ENCODE measurements at regions not wholly inside any gene's neighbourhood (a gene's known extent, or its start where the extent isn't known, plus 50 kb on each side); places are given as distances from the start of the nearest gene placed in this dataset.
"Not testable (repeated sequence)": the region's sequence is repeated elsewhere in the genome, so short reads cannot be mapped to it uniquely, and the experiment has no call there.

DNA sequence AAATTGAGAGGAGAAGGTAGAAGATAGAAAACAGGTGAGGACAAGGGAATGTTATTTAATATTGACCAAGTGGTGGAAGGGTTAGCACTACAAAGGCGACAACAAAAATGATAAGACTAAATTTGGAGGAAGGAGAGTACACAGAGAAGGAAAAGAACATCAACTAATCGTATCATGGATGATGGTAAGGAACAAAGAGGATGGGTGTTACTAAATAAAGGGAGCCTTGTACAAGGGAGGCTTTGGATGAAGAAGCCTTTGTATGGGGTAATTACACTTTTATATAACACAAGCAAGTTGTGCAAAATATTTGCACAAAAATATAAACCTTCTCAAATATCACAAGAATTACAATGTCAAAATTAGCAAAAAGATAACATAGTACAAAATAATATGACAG, 125.7 kb downstream of the ZNF608 start:
- no peak overlapping the region for H3K27ac ChIP-seq (ENCODE audit: low read length)
- H3K36me3 ChIP-seq (ENCODE audit: control insufficient read depth, insufficient read depth, low read length), result no peaks in the 10 kb centered on the region
- H3K27me3 ChIP-seq (ENCODE audit: control insufficient read depth, insufficient read depth, low read length), result no peaks in the 10 kb centered on the region
- no peak overlapping the region for H3K4me3 ChIP-seq (ENCODE audit: low read length)
- H3K4me1 ChIP-seq (ENCODE audit: control insufficient read depth, insufficient read depth, low read length), result no peaks in the 10 kb centered on the region
- WGBS (ENCODE audit: insufficient coverage), result no CpG with 5 or more reads among the region's 2 CpGs
- H3K9me3 ChIP-seq (replicated peaks; ENCODE audit: control insufficient read depth, low read depth, low read length), result no peaks in the 10 kb centered on the region
- DNase-seq, result no peak

DNA sequence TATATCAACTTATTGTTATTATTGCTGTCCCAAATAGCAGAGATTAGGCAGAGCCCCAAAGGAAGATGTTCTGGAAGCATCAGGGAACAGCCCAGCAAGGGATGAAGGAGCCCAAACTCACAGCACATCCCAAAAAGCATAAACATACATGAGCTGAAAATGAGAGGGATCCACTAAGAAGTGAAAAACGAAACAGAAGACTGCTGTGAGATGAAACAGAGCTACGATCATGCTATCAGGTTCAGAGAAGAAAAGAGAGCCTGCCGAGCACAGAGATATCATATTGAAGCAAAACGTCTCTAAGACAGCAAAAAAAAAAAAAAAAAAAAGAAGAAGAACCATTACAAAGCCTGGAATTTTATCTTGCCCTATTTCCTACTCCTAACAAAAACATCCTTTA, 127.3 kb downstream of the ZNF608 start:
- Histone ChIP-seq H3K27ac (ENCODE audit: low read length) (no peak overlapping the region), H3K27me3 (ENCODE audit: control insufficient read depth, insufficient read depth, low read length) (no peaks in the 10 kb centered on the region), H3K36me3 (ENCODE audit: control insufficient read depth, insufficient read depth, low read length) (no peaks in the 10 kb centered on the region), H3K4me1 (ENCODE audit: control insufficient read depth, insufficient read depth, low read length) (no peaks in the 10 kb centered on the region), H3K9me3 (replicated peaks; ENCODE audit: control insufficient read depth, low read depth, low read length) (no peaks in the 10 kb centered on the region), H3K4me3 (ENCODE audit: low read length) (no peak overlapping the region)
- no peak for DNase-seq
- no CpG with 5 or more reads among the region's 4 CpGs for WGBS (ENCODE audit: insufficient coverage)

DNA sequence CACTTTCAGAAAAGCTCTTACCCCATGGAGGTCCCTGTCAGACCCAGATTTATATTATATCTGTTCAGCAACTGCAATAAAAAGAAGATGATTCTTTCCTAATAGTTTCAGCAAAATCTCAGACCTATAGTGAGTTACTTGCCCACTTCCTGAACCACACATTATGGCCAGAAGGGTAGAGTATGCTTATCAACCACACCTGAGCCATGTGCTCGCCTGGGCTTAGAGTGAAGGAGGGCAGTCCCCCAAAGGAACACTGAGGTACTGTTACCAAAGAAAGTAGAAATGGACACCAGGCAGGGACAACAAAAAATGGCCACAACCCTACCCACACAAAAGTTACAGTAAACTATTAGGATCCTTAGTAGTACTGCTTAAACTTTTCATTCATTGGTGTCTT, 128.7 kb downstream of the ZNF608 start:
- H3K36me3 ChIP-seq (ENCODE audit: control insufficient read depth, insufficient read depth, low read length), result no peaks in the 10 kb centered on the region
- WGBS (ENCODE audit: insufficient coverage), result no CpG with 5 or more reads among the region's 1 CpG
- H3K27ac ChIP-seq (ENCODE audit: low read length), result no peak overlapping the region
- H3K9me3 ChIP-seq (replicated peaks; ENCODE audit: control insufficient read depth, low read depth, low read length), result no peaks in the 10 kb centered on the region
- H3K4me1 ChIP-seq (ENCODE audit: control insufficient read depth, insufficient read depth, low read length), result no peaks in the 10 kb centered on the region
- no peaks in the 10 kb centered on the region for H3K27me3 ChIP-seq (ENCODE audit: control insufficient read depth, insufficient read depth, low read length)
- H3K4me3 ChIP-seq (ENCODE audit: low read length), result no peak overlapping the region
- DNase-seq, result no peak

DNA sequence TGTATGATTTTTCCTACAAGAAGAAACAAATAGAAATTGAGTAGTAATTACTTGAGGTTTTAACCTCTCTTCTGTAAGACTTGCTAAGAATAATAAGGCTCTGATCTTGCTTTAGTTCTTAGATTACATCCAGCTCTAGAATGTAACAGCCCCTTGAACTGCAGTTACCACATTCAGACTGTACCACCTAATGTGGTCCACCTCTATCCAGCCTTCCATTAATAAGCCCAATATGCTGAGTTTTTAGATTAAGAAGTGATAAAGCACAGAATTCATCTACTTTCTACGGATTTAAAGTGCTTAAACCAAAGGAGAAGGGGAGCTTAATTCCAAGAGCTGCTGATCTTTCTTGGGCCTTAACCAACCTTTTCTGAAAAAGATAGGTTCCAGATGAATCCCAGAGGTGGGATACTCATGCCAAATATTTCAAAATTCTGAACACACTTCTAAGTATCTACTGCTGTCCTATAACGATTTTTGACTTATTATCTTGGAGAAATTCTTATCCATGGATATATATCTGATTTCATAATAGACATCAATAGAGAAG, 131.5 kb downstream of the ZNF608 start:
- Histone ChIP-seq H3K4me1 (ENCODE audit: control insufficient read depth, insufficient read depth, low read length) (no peaks in the 10 kb centered on the region), H3K9me3 (replicated peaks; ENCODE audit: control insufficient read depth, low read depth, low read length) (no peaks in the 10 kb centered on the region), H3K36me3 (ENCODE audit: control insufficient read depth, insufficient read depth, low read length) (no peaks in the 10 kb centered on the region), H3K4me3 (ENCODE audit: low read length) (no peak overlapping the region), H3K27me3 (ENCODE audit: control insufficient read depth, insufficient read depth, low read length) (no peaks in the 10 kb centered on the region), H3K27ac (ENCODE audit: low read length) (no peak overlapping the region)
- peak; percentile 49 for DNase-seq
- no CpG with 5 or more reads among the region's 2 CpGs for WGBS (ENCODE audit: insufficient coverage)

DNA sequence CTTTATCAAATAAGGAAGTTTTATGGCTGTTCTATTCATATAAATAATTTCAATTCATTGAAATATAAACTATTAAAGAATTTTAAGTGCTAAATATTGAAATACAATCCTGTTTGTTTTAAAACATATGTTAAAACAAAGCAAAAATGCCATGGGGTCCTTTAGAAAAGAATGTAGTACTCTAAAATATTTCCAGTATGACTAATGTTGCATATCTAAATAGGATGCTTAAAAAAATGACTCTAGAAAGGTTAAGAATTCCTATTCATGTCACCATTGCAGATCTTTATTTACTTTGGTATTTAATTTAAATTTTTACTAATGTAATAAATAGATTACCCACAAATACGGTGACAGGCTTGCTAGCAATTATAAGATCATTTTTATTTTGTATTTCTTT, 132.3 kb downstream of the ZNF608 start:
- no peak for DNase-seq
- Histone ChIP-seq H3K27me3 (ENCODE audit: control insufficient read depth, insufficient read depth, low read length) (no peaks in the 10 kb centered on the region), H3K27ac (ENCODE audit: low read length) (no peak overlapping the region), H3K4me1 (ENCODE audit: control insufficient read depth, insufficient read depth, low read length) (no peaks in the 10 kb centered on the region), H3K9me3 (replicated peaks; ENCODE audit: control insufficient read depth, low read depth, low read length) (no peaks in the 10 kb centered on the region), H3K36me3 (ENCODE audit: control insufficient read depth, insufficient read depth, low read length) (no peaks in the 10 kb centered on the region), H3K4me3 (ENCODE audit: low read length) (no peak overlapping the region)
- no CpG with 5 or more reads among the region's 1 CpG for WGBS (ENCODE audit: insufficient coverage)

DNA sequence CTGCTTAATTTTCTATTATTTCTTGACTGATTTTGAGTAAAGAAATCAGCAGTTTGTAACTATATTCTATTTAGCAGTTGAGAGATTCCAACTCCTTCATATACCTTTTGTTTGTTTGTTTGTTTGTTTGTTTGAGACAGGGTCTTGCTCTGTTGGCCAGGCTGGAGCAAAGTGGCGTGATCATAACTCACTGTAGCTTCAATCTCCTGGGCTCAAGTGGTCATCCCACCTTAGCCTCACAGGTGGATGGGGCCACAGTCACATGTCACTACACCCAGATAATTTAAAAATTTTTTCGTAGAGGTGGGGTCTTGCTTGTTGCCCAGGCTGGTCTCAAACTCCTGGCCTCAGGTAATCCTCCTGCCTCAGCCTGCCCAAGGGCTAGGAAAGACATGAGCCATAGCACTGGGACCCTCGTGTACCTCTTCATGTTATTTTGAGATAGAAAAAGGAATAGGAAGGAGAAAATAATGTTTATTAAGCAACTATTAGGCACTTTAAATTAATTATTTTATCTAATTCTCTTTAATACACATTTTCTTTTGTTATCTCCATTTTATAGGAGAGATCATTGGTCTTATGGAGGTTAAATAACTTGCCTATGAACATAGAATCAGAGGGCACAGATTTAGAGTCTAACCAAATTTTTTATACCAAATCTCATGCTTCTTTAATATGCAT, 133.0 kb downstream of the ZNF608 start:
- H3K9me3 ChIP-seq (replicated peaks; ENCODE audit: control insufficient read depth, low read depth, low read length), result no peaks in the 10 kb centered on the region
- H3K27ac ChIP-seq (ENCODE audit: low read length), result no peak overlapping the region
- DNase-seq, result no peak
- WGBS (ENCODE audit: insufficient coverage), result 83% methylated on average over 1 of the region's 3 CpGs
- H3K27me3 ChIP-seq (ENCODE audit: control insufficient read depth, insufficient read depth, low read length), result no peaks in the 10 kb centered on the region
- H3K4me1 ChIP-seq (ENCODE audit: control insufficient read depth, insufficient read depth, low read length), result no peaks in the 10 kb centered on the region
- H3K36me3 ChIP-seq (ENCODE audit: control insufficient read depth, insufficient read depth, low read length), result no peaks in the 10 kb centered on the region
- H3K4me3 ChIP-seq (ENCODE audit: low read length), result no peak overlapping the region

DNA sequence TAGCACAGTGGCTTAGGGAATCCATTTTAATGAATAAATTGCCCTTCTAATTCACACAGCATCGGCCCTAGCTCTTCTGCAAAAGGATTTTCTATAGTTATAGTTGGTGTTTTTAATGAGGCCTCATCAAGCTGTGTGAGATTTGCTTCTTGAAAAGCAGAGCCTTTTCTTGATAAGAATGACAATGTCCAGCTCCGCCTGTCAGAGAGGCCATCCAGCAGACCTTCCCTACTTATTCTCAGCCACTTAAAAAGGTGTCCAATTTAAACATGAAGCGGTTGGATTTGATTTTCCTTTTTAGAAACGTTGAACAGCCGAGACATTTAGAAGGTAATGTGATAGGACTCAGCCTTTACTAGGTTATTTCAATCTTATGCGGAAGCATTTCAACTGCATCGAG, 134.4 kb downstream of the ZNF608 start:
- DNase-seq, result no peak
- Histone ChIP-seq H3K4me1 (ENCODE audit: control insufficient read depth, insufficient read depth, low read length) (no peaks in the 10 kb centered on the region), H3K36me3 (ENCODE audit: control insufficient read depth, insufficient read depth, low read length) (no peaks in the 10 kb centered on the region), H3K4me3 (ENCODE audit: low read length) (no peak overlapping the region), H3K27ac (ENCODE audit: low read length) (no peak overlapping the region), H3K27me3 (ENCODE audit: control insufficient read depth, insufficient read depth, low read length) (no peaks in the 10 kb centered on the region), H3K9me3 (replicated peaks; ENCODE audit: control insufficient read depth, low read depth, low read length) (no peaks in the 10 kb centered on the region)
- WGBS (ENCODE audit: insufficient coverage), result no CpG with 5 or more reads among the region's 7 CpGs

DNA sequence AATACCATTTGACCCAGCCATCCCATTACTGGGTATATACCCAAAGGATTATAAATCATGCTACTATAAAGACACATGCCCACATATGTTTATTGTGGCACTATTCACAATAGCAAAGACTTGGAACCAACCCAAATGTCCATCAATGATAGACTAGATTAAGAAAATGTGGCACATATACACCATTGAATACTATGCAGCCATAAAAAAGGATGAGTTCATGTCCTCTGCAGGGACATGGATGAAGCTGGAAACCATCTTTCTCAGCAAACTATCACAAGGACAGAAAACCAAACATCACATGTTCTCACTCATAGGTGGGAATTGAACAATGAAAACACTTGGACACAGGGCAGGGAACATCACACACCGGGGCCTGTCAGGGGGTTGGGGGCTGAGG, 135.2 kb downstream of the ZNF608 start:
- not testable (repeated sequence) for H3K27me3 ChIP-seq (ENCODE audit: control insufficient read depth, insufficient read depth, low read length)

DNA sequence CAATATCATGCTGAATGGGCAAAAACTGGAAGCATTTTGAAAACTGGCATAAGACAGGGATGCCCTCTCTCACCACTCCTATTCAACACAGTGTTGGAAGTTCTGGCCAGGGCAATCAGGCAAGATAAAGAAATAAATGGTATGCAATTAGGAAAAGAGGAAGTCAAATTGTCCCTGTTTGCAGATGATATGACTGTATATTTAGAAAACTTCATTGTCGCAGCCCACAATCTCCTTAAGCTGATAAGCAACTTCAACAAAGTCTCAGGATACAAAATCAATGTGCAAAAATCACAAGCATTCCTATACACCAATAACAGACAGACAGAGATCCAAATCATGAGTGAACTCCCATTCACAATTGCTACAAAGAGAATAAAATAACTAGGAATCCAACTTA, 136.8 kb downstream of the ZNF608 start:
- not testable (repeated sequence) for H3K4me1 ChIP-seq (ENCODE audit: control insufficient read depth, insufficient read depth, low read length); H3K9me3 ChIP-seq (replicated peaks; ENCODE audit: control insufficient read depth, low read depth, low read length); H3K27me3 ChIP-seq (ENCODE audit: control insufficient read depth, insufficient read depth, low read length); H3K27ac ChIP-seq (ENCODE audit: low read length); H3K4me3 ChIP-seq (ENCODE audit: low read length); H3K36me3 ChIP-seq (ENCODE audit: control insufficient read depth, insufficient read depth, low read length); DNase-seq
- no CpG with 5 or more reads among the region's 1 CpG for WGBS (ENCODE audit: insufficient coverage)

More for the DNA sequence above, 135.2 kb downstream of the ZNF608 start:
- not testable (repeated sequence) for H3K9me3 ChIP-seq (replicated peaks; ENCODE audit: control insufficient read depth, low read depth, low read length); H3K4me3 ChIP-seq (ENCODE audit: low read length); H3K4me1 ChIP-seq (ENCODE audit: control insufficient read depth, insufficient read depth, low read length); DNase-seq; H3K36me3 ChIP-seq (ENCODE audit: control insufficient read depth, insufficient read depth, low read length); H3K27ac ChIP-seq (ENCODE audit: low read length)
- WGBS (ENCODE audit: insufficient coverage), result no CpG with 5 or more reads among the region's 1 CpG

DNA sequence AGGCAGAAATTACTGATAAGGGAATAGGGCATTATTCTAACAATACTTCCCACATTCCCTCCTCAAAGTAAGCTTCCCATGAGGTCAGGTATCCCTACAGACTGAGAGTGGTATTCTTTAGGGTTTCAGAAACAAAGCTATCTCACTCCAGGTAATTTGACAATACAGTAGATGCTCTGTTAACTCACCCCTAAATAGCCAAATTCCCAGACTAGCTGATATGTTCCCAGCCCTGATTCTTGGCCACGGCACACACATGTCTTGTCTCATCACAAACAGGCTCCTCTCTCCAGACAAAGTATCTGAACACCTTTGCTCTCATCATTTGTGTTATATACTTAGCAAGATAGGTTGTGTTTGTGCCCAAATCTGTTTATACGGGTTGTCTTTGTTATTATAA, 139.9 kb downstream of the ZNF608 start:
- Histone ChIP-seq H3K4me3 (ENCODE audit: low read length) (no peak overlapping the region), H3K27ac (ENCODE audit: low read length) (peak overlapping the region; percentile 86), H3K36me3 (ENCODE audit: control insufficient read depth, insufficient read depth, low read length) (no peaks in the 10 kb centered on the region), H3K4me1 (ENCODE audit: control insufficient read depth, insufficient read depth, low read length) (peaks cover 12% of the 10 kb centered on the region), H3K9me3 (replicated peaks; ENCODE audit: control insufficient read depth, low read depth, low read length) (no peaks in the 10 kb centered on the region), H3K27me3 (ENCODE audit: control insufficient read depth, insufficient read depth, low read length) (no peaks in the 10 kb centered on the region)
- peak; percentile 53 for DNase-seq
- WGBS (ENCODE audit: insufficient coverage), result no CpG with 5 or more reads among the region's 2 CpGs

DNA sequence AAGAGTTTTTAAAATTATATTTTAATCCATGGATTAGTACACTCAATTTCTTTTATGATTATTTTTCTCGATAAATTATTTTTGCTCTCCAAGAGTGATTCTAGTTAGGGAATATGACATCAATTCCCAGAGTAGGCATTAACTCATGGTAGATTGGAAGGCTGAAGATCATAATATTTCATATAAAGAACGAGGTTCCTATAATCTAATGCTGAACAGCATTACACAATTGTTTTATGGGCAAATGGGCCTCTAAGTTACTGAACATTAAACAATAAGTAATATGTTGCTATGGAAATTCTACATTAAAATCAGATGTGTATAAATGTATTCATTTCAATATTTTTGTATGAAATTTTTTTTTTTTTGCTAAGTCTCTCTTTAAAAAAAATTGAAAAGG, 140.3 kb downstream of the ZNF608 start:
- H3K27ac ChIP-seq (ENCODE audit: low read length), result peak overlapping the region; percentile 86
- H3K36me3 ChIP-seq (ENCODE audit: control insufficient read depth, insufficient read depth, low read length), result no peaks in the 10 kb centered on the region
- DNase-seq, result peak; percentile 96
- no peak overlapping the region for H3K4me3 ChIP-seq (ENCODE audit: low read length)
- no peaks in the 10 kb centered on the region for H3K9me3 ChIP-seq (replicated peaks; ENCODE audit: control insufficient read depth, low read depth, low read length)
- WGBS (ENCODE audit: insufficient coverage), result no CpG with 5 or more reads among the region's 2 CpGs
- H3K4me1 ChIP-seq (ENCODE audit: control insufficient read depth, insufficient read depth, low read length), result peaks cover 12% of the 10 kb centered on the region
- no peaks in the 10 kb centered on the region for H3K27me3 ChIP-seq (ENCODE audit: control insufficient read depth, insufficient read depth, low read length)

All from muscle of leg (tissue), 3 donors.